WI38 (cell line): ENCODE measurements at regions not wholly inside any gene's neighbourhood (a gene's known extent, or its start where the extent isn't known, plus 50 kb on each side); places are given as distances from the start of the nearest gene placed in this dataset.

Source experiments
- H3K4me3 ChIP-seq: 2 replicates; pipeline ENCODE4 v1.5.1; 2011; ENCODE audit warnings: low read depth, mild to moderate bottlenecking, control low read depth, low read length
- TF ChIP-seq, protein P1 (sequence below): IDR thresholded peaks from 2 replicates; pipeline ENCODE4 v1.5.1; 2012; ENCODE audit warnings: low read depth, mild to moderate bottlenecking, control low read depth, low read length

GRCh38 chr12:59087077-59087673, 166.9 kb upstream of the LRIG3 start:
- TF ChIP-seq, protein P1, sequence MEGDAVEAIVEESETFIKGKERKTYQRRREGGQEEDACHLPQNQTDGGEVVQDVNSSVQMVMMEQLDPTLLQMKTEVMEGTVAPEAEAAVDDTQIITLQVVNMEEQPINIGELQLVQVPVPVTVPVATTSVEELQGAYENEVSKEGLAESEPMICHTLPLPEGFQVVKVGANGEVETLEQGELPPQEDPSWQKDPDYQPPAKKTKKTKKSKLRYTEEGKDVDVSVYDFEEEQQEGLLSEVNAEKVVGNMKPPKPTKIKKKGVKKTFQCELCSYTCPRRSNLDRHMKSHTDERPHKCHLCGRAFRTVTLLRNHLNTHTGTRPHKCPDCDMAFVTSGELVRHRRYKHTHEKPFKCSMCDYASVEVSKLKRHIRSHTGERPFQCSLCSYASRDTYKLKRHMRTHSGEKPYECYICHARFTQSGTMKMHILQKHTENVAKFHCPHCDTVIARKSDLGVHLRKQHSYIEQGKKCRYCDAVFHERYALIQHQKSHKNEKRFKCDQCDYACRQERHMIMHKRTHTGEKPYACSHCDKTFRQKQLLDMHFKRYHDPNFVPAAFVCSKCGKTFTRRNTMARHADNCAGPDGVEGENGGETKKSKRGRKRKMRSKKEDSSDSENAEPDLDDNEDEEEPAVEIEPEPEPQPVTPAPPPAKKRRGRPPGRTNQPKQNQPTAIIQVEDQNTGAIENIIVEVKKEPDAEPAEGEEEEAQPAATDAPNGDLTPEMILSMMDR = peak; percentile 59
- H3K4me3 ChIP-seq = no peak overlapping the region

- TF ChIP-seq, protein P1 = no peak
- no peak overlapping the region for H3K4me3 ChIP-seq
Measured at GRCh38 chr12:59086126-59086525, 165.8 kb upstream of the LRIG3 start.

DNA sequence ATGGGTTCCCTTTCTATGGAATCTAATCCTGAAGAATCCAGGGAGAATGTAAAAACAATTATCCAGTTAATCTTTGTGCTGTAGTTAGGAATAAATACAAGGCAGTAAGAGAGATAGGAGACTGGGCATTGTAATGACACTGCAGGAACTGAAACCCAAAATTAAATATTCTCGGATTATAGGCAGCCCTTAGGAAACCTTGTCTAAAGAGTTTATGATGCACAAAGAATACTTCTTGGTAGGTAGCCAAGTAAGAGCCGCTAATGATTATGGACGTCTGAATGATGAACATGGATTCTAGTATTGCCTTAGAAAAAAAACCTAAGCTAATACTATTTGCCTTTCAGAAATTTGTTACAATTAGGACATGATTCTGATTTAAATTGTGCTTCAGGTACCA, 165.4 kb upstream of the LRIG3 start:
- H3K4me3 ChIP-seq = no peak overlapping the region
- TF ChIP-seq, protein P1 = no peak

DNA sequence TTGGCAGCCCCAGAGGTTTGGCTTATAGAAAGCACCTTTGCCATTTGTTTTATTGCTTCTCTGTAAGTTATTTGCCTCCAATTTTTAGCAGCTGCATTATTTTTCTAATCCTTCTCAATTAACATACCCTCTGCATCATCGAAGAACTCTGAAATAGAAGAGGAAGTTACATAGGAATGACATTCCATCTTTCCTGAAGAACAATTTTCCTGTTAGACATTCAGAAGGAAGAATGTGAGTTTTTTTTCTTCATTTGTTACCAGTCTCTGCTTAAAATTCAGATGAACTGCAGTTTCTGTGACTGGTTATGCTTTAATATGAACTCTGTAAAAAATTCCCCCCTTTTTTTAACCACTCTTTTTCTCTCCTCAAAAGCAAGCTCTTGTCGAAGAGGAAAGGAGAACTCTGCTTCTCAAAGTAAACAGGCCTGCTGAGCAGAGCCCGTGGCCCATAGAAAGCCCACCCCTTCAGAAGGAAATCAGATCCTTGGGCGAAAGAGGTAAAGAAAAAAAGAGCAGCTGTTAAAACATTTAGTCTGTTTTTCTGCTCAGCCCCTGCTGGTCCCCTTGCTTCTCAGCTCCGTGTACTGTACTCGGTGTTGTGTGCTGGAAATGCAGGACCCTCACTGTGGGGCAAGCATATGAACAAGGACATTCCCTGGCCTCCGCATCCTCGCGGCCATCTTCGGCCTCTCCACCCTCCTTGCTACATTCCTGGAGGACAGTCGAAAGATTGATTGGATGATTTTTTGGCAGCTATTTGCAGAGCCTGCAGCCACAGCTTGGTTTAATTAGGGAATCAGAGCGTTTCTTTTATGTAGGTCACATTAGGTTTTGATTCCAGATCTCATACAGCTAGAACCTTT, 164.4 kb upstream of the LRIG3 start:
- TF ChIP-seq, protein P1 = no peak

GRCh38 chr12:59082952-59083351, 162.6 kb upstream of the LRIG3 start:
- TF ChIP-seq, protein P1 = no peak
- no peak overlapping the region for H3K4me3 ChIP-seq

More for the DNA sequence above, 164.4 kb upstream of the LRIG3 start:
- no peak overlapping the region for H3K4me3 ChIP-seq

GRCh38 chr12:59080101-59080500, 159.8 kb upstream of the LRIG3 start:
- TF ChIP-seq, protein P1 = no peak
- no peak overlapping the region for H3K4me3 ChIP-seq

GRCh38 chr12:59079472-59079871, 159.2 kb upstream of the LRIG3 start:
- TF ChIP-seq, protein P1 = no peak
- H3K4me3 ChIP-seq = no peak overlapping the region
